GM10248 (cell line): ENCODE measurements at regions not wholly inside any gene's neighbourhood (a gene's known extent, or its start where the extent isn't known, plus 50 kb on each side); places are given as distances from the start of the nearest gene placed in this dataset.
"Not testable (repeated sequence)": the region's sequence is repeated elsewhere in the genome, so short reads cannot be mapped to it uniquely, and the experiment has no call there.

Experiments used
- CTCF ChIA-PET: fragments of 300-600 bp; sonication (Branson Sonifier 250); formaldehyde crosslinking; extraction: SDS; loops from one replicate; lab custom pipeline; 2021; ENCODE audit warnings: antibody characterized with exemption; lab: Yijun Ruan, JAX
- POLR2A ChIA-PET: fragments of 350-650 bp; sonication (Branson Sonifier 250); formaldehyde crosslinking; extraction: SDS; loops from one replicate; lab custom pipeline; 2020; ENCODE audit warnings: antibody characterized with exemption; lab: Yijun Ruan, JAX
- DNase-seq: peaks from one replicate; pipeline ENCODE4 v3.0.0; 2012; ENCODE audit errors: extremely low spot score
- TF ChIP-seq, protein P1 (sequence below): IDR thresholded peaks from 2 replicates; pipeline ENCODE4 v1.5.1; 2012; ENCODE audit warnings: mild to moderate bottlenecking, low read depth; ENCODE audit errors: extremely low read depth, missing control alignments, control extremely low read depth

DNA sequence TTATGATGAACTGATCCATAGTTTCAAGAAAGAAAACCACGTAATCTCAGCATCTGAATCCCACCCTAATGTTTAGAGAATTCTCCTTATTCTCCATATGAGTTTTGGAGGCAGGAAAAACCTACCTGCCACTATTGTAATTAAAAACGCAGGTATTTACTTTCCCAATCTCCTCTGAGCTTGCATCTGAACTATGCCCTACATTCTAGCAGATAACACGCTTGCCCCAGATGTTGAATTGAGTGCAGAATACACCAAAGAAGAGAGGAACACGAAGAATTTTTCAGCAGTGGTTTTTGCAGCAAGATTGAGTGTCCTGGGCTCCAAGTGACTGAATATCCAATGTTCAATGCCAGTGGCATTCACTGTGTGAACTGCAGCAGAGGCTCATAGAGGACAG is 182.4 kb downstream of the COX18 start:
- TF ChIP-seq, protein P1, sequence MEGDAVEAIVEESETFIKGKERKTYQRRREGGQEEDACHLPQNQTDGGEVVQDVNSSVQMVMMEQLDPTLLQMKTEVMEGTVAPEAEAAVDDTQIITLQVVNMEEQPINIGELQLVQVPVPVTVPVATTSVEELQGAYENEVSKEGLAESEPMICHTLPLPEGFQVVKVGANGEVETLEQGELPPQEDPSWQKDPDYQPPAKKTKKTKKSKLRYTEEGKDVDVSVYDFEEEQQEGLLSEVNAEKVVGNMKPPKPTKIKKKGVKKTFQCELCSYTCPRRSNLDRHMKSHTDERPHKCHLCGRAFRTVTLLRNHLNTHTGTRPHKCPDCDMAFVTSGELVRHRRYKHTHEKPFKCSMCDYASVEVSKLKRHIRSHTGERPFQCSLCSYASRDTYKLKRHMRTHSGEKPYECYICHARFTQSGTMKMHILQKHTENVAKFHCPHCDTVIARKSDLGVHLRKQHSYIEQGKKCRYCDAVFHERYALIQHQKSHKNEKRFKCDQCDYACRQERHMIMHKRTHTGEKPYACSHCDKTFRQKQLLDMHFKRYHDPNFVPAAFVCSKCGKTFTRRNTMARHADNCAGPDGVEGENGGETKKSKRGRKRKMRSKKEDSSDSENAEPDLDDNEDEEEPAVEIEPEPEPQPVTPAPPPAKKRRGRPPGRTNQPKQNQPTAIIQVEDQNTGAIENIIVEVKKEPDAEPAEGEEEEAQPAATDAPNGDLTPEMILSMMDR: no peak
- POLR2A ChIA-PET: no interaction called here
- CTCF ChIA-PET: interaction anchor here (1.3 kb wide), 1 partner anchor 9 kb away, joined by 3 read pairs; no protein-coding TSS in a partner anchor
- no peak for DNase-seq

DNA sequence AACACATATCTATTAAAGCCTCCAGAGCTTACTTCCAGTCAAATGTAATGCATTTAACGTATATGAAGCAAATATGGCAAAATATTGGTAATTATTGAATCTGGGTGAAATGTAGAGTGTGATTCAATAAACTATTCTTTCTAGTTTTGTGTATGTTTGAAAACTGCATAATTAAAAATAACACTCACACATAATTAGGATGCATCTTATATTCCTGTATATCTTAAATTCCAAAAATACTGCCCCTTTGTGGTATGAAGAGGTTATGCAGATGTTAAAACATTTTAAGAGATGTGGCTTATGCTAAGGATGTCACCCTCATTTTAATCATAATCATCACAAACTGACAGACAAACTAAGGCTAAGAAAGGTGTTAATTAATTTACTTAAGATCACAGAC is 182.9 kb downstream of the COX18 start:
- TF ChIP-seq, protein P1: peak; percentile 29
- CTCF ChIA-PET: interaction anchor here (1.3 kb wide), 1 partner anchor 9 kb away, joined by 3 read pairs; no protein-coding TSS in a partner anchor
- POLR2A ChIA-PET: no interaction called here
- DNase-seq: no peak

DNA sequence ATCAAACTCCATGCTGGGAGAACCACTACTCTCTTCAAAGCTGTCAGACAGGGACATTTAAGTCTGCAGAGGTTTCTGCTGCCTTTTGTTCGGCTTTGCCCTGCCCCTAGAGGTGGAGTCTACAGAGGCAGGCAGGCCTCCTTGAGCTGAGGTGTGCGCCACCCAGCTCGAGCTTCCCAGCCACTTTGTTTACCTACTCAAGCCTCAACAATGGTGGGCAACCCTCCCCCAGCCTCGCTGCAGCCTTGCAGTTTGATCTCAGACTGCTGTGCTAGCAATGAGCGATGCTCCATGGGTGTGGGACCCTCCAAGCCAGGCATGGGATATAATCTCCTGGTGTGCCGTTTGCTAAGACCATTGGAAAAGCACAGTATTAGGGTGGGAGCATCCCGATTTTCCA is 185.3 kb downstream of the COX18 start:
- POLR2A ChIA-PET: not testable (repeated sequence)
- CTCF ChIA-PET: interaction anchor here (1.6 kb wide), 1 partner anchor 10 kb away, joined by 5 read pairs; no protein-coding TSS in a partner anchor

DNA sequence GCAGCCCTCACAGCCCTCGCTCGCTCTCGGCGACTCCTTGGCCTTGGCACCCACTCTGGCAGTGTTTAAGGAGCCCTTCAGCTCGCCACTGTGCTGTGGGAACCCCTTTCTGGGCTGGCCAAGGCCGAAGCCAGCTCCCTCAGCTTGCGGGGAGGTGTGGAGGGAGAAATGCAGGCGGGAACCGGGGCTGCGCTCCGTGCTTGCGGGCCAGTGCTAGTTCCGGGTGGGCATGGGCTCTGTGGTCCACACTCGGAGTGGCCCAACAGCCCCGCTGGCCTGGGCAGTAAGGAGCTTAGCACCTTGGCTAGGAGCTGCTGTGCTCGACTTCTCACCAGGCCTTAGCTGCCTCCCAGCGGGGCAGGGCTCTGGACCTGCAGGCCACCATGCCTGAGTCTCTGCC is 192.6 kb downstream of the COX18 start:
- DNase-seq: no peak
- TF ChIP-seq, protein P1: no peak
- POLR2A ChIA-PET: no interaction called here
- CTCF ChIA-PET: interaction anchor here (1.4 kb wide), 1 partner anchor 10 kb away, joined by 3 read pairs; no protein-coding TSS in a partner anchor

More for the DNA sequence above, 185.3 kb downstream of the COX18 start:
- DNase-seq: not testable (repeated sequence)

DNA sequence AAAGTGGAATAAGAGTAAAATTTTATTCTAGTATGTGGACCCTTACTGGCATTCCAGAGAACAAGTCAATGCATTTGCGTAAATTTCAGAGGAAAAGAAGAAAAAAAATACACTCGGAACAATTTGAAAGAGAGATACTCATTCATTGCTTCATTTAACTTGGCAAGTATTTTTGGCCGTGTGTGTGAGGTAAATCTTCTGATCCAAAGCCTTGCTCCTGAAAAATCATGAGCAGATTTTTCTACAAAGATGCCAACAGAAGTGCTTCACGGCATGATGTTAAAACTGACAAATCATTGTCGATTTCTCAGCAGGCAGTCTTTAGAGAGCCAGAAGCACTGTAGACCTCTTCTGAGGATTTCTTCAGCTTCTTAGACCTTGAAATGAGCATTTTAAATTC is 194.0 kb downstream of the COX18 start:
- ChIA-PET CTCF (interaction anchor here (1.3 kb wide), 1 partner anchor 13 kb away, joined by 3 read pairs; no protein-coding TSS in a partner anchor), POLR2A (no interaction called here)
- no peak for DNase-seq
- TF ChIP-seq, protein P1: no peak

DNA sequence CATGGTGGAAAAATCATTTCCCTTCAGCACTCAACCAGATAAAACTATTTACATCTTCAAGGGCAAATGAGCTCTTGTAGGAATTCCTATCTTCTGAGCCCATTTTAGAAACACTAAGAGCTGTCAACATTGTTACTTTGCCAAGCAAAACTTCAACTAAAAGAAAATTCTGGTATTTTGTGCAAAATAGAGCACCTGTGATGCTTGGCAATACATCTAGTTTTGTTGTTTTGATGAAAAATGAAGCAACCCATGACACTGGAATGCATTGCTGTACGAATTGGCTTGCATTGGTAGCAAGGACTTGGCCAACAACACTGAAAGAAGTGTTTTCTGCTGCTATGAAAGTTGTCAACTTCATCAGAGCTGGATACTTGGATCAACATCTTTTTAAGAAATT is 194.4 kb downstream of the COX18 start:
- ChIA-PET POLR2A (no interaction called here), CTCF (interaction anchor here (1.3 kb wide), 1 partner anchor 13 kb away, joined by 3 read pairs; no protein-coding TSS in a partner anchor)
- DNase-seq: no peak
- TF ChIP-seq, protein P1: no peak

DNA sequence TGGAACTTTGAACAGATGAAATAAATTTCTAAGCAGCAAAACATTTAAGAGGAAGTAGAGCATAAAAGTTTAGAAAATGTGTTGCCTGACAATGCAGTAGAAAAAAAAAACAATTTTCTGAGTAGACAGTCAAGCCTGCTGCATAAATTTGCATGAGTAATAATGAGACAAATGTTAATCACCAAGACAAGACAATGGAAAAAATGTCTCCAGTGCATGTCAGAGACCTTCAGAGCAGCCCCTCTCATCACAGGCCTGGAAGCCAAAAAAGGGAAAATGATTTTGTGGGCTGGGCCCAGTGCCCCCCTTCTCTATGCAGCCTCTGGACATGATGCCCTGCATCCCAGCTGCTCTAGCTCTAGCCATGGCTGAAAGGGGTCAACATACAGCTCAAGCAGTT is 204.6 kb downstream of the COX18 start:
- CTCF ChIA-PET: no interaction called here
- POLR2A ChIA-PET: no interaction called here
- TF ChIP-seq, protein P1: no peak
- DNase-seq: no peak

DNA sequence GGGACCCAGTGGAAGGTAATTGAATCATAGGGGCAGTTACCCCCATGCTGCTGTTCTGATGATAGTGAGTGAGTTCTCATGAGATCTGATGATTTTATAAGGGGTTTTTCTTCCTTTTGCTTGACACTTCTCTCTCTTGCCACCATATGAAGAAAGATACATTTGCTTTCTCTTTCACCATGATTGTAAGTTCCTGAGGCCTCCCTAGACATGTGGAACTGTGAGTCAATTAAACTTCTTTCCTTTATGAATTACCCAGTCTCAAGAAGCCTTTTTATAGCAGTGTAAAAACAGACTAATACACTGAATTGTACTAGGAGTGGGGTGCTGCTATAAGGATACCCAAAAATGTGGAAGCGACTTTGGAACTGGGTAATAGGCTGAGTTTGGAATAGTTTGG is 205.2 kb downstream of the COX18 start:
- POLR2A ChIA-PET, DNase-seq: not testable (repeated sequence)
- CTCF ChIA-PET: interaction anchor here (1.2 kb wide), 1 partner anchor 17 kb away, joined by 3 read pairs; no protein-coding TSS in a partner anchor
